ENCODE measurements at regions not wholly inside any gene's neighbourhood (a gene's known extent, or its start where the extent isn't known, plus 50 kb on each side); places are given as distances from the start of the nearest gene placed in this dataset.
A peak's percentile ranks its signal among the peaks of the same experiment; 100 is the strongest.

- H3K4me1 ChIP-seq (ENCODE audit: insufficient read depth), result peaks cover 38% of the 10 kb centered on the region
- peak overlapping the region; percentile 13; the same call in 1 of the 2 replicates for H3K4me3 ChIP-seq
- H3K9ac ChIP-seq, result peak overlapping the region; percentile 14; the same call in 1 of the 2 replicates
- H3K79me2 ChIP-seq (ENCODE audit: insufficient read depth), result peaks cover 55% of the 10 kb centered on the region
- TF ChIP-seq EZH2phosphoT487 (IDR thresholded peaks at IDR 0.05; ENCODE audit: insufficient read depth, low read depth) (no peak), EZH2 (IDR thresholded peaks at IDR 0.05; ENCODE audit: insufficient read depth, poor library complexity, severe bottlenecking) (no peak)
- peak; percentile 73 for DNase-seq
- WGBS, 2 experiments (ENCODE audit: low coverage in 1 of 2, low lambda C conversion rate in 2 of 2, missing lambda C conversion rate in 2 of 2), result 36 to 39% methylated on average over 4 of the region's 4 CpGs
- no peaks in the 10 kb centered on the region for H3K9me3 ChIP-seq (ENCODE audit: low read depth)
- H2AFZ ChIP-seq, result peak overlapping the region; percentile 26
- no peaks in the 10 kb centered on the region for H3K36me3 ChIP-seq (ENCODE audit: low read depth)
- H3F3A ChIP-seq (ENCODE audit: insufficient read depth), result peaks cover 34% of the 10 kb centered on the region
- H3K27me3 ChIP-seq (replicated peaks; ENCODE audit: insufficient read depth), result no peaks in the 10 kb centered on the region
- H3K4me2 ChIP-seq (ENCODE audit: unreplicated experiment), result peak overlapping the region; percentile 58
- no peaks in the 10 kb centered on the region for H4K20me1 ChIP-seq (ENCODE audit: insufficient read depth)
- peak overlapping the region; percentile 69 for H3K27ac ChIP-seq
- in situ Hi-C loops (cut with MboI), result no loop called here
- H3K9me2 ChIP-seq (ENCODE audit: insufficient read depth), result no peaks in the 10 kb centered on the region
These were observed 83.0 kb downstream of the CNTN3 start for GRCh38 chr3:74531491-74531890.

GRCh38 chr3:74529145-74529544 is 85.3 kb downstream of the CNTN3 start:
- H3K9me2 ChIP-seq (ENCODE audit: insufficient read depth), result no peaks in the 10 kb centered on the region
- no peak overlapping the region for H2AFZ ChIP-seq
- peaks cover 45% of the 10 kb centered on the region for H3K79me2 ChIP-seq (ENCODE audit: insufficient read depth)
- H3K4me2 ChIP-seq (ENCODE audit: unreplicated experiment), result no peak overlapping the region
- no peak for TF ChIP-seq EZH2phosphoT487 (IDR thresholded peaks at IDR 0.05; ENCODE audit: insufficient read depth, low read depth)
- TF ChIP-seq EZH2 (IDR thresholded peaks at IDR 0.05; ENCODE audit: insufficient read depth, poor library complexity, severe bottlenecking), result no peak
- H3K27ac ChIP-seq, result no peak overlapping the region
- in situ Hi-C loops (cut with MboI), result no loop called here
- no peak overlapping the region for H3K9ac ChIP-seq
- no peaks in the 10 kb centered on the region for H3K9me3 ChIP-seq (ENCODE audit: low read depth)
- H3F3A ChIP-seq (ENCODE audit: insufficient read depth), result peaks cover 35% of the 10 kb centered on the region
- no peaks in the 10 kb centered on the region for H3K27me3 ChIP-seq (replicated peaks; ENCODE audit: insufficient read depth)
- H3K4me3 ChIP-seq, result no peak overlapping the region
- no peak for DNase-seq
- no peaks in the 10 kb centered on the region for H4K20me1 ChIP-seq (ENCODE audit: insufficient read depth)
- WGBS, 2 experiments (ENCODE audit: low coverage in 1 of 2, low lambda C conversion rate in 2 of 2, missing lambda C conversion rate in 2 of 2), result 95 to 96% methylated on average over 3 of the region's 3 CpGs
- H3K36me3 ChIP-seq (ENCODE audit: low read depth), result no peaks in the 10 kb centered on the region
- peaks cover 37% of the 10 kb centered on the region for H3K4me1 ChIP-seq (ENCODE audit: insufficient read depth)

- in situ Hi-C loops (cut with MboI), result no loop called here
- Histone ChIP-seq H2AFZ (no peak overlapping the region), H3K9ac (no peak overlapping the region), H3K9me2 (ENCODE audit: insufficient read depth) (no peaks in the 10 kb centered on the region), H3K9me3 (ENCODE audit: low read depth) (no peaks in the 10 kb centered on the region), H3K4me3 (no peak overlapping the region), H3K27me3 (replicated peaks; ENCODE audit: insufficient read depth) (no peaks in the 10 kb centered on the region), H4K20me1 (ENCODE audit: insufficient read depth) (no peaks in the 10 kb centered on the region), H3K36me3 (ENCODE audit: low read depth) (no peaks in the 10 kb centered on the region), H3K79me2 (ENCODE audit: insufficient read depth) (peaks cover 39% of the 10 kb centered on the region), H3K4me1 (ENCODE audit: insufficient read depth) (peaks cover 41% of the 10 kb centered on the region), H3K27ac (no peak overlapping the region), H3F3A (ENCODE audit: insufficient read depth) (peaks cover 34% of the 10 kb centered on the region), H3K4me2 (ENCODE audit: unreplicated experiment) (no peak overlapping the region)
- 34 to 36% methylated on average over 4 of the region's 4 CpGs for WGBS, 2 experiments (ENCODE audit: low coverage in 1 of 2, low lambda C conversion rate in 2 of 2, missing lambda C conversion rate in 2 of 2)
- DNase-seq, result peak; percentile 26
- TF ChIP-seq EZH2phosphoT487 (IDR thresholded peaks at IDR 0.05; ENCODE audit: insufficient read depth, low read depth) (no peak), EZH2 (IDR thresholded peaks at IDR 0.05; ENCODE audit: insufficient read depth, poor library complexity, severe bottlenecking) (no peak)
These were observed 86.9 kb downstream of the CNTN3 start for GRCh38 chr3:74527566-74527965.

DNA sequence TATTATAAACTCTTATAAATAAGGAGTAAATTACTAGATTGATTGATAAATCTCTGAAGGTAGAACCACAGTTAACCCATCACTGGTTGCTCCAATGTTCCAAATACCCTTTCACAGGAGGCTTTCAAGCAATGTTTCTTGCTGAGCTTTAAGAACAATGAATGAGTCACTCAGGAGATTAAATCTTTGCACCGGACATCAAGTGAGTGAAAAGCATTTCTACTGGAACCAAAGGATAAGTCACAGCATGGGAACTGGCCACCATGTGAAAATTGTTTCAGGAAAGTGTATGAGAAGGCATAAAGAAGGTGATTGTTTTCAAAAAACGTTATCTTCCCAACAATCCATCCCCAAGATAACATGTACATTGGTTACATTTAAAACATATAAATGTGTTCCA is 90.6 kb downstream of the CNTN3 start:
- WGBS, 2 experiments (ENCODE audit: low coverage in 1 of 2, low lambda C conversion rate in 2 of 2, missing lambda C conversion rate in 2 of 2), result 32 to 36% methylated on average over 2 of the region's 2 CpGs
- in situ Hi-C loops (cut with MboI), result no loop called here
- peak; percentile 71 for DNase-seq

GRCh38 chr3:74520895-74521294 is 93.6 kb downstream of the CNTN3 start:
- in situ Hi-C loops (cut with MboI), result no loop called here
- Histone ChIP-seq H4K20me1 (ENCODE audit: insufficient read depth) (no peaks in the 10 kb centered on the region), H3F3A (ENCODE audit: insufficient read depth) (0 out of 2 replicates have a peak, but pooled peaks cover 9% of the 10 kb centered on the region), H3K79me2 (ENCODE audit: insufficient read depth) (peaks cover 8% of the 10 kb centered on the region), H3K9me2 (ENCODE audit: insufficient read depth) (no peaks in the 10 kb centered on the region), H3K27ac (no peak overlapping the region), H3K4me2 (ENCODE audit: unreplicated experiment) (no peak overlapping the region), H3K9ac (no peak overlapping the region), H3K4me1 (ENCODE audit: insufficient read depth) (peaks cover 31% of the 10 kb centered on the region), H2AFZ (no peak overlapping the region), H3K36me3 (ENCODE audit: low read depth) (no peaks in the 10 kb centered on the region), H3K27me3 (replicated peaks; ENCODE audit: insufficient read depth) (no peaks in the 10 kb centered on the region), H3K9me3 (ENCODE audit: low read depth) (no peaks in the 10 kb centered on the region), H3K4me3 (no peak overlapping the region)
- DNase-seq, result peak; percentile 20
- no peak for TF ChIP-seq EZH2phosphoT487 (IDR thresholded peaks at IDR 0.05; ENCODE audit: insufficient read depth, low read depth)
- TF ChIP-seq EZH2 (IDR thresholded peaks at IDR 0.05; ENCODE audit: insufficient read depth, poor library complexity, severe bottlenecking), result no peak
- 88 to 90% methylated on average over 3 of the region's 3 CpGs for WGBS, 2 experiments (ENCODE audit: low coverage in 1 of 2, low lambda C conversion rate in 2 of 2, missing lambda C conversion rate in 2 of 2)

More for the DNA sequence above, 90.6 kb downstream of the CNTN3 start:
- Histone ChIP-seq H3F3A (ENCODE audit: insufficient read depth) (0 out of 2 replicates have a peak, but pooled peaks cover 9% of the 10 kb centered on the region), H3K9me2 (ENCODE audit: insufficient read depth) (no peaks in the 10 kb centered on the region), H3K9me3 (ENCODE audit: low read depth) (no peaks in the 10 kb centered on the region), H3K27me3 (replicated peaks; ENCODE audit: insufficient read depth) (no peaks in the 10 kb centered on the region), H3K4me2 (ENCODE audit: unreplicated experiment) (no peak overlapping the region), H3K4me1 (ENCODE audit: insufficient read depth) (peaks cover 35% of the 10 kb centered on the region), H4K20me1 (ENCODE audit: insufficient read depth) (no peaks in the 10 kb centered on the region), H3K9ac (no peak overlapping the region), H2AFZ (no peak overlapping the region), H3K4me3 (no peak overlapping the region), H3K36me3 (ENCODE audit: low read depth) (no peaks in the 10 kb centered on the region), H3K79me2 (ENCODE audit: insufficient read depth) (peaks cover 33% of the 10 kb centered on the region), H3K27ac (no peak overlapping the region)
- TF ChIP-seq EZH2 (IDR thresholded peaks at IDR 0.05; ENCODE audit: insufficient read depth, poor library complexity, severe bottlenecking), result no peak

All from GM23248 (cell line).